ENCODE measurements at regions not wholly inside any gene's neighbourhood (a gene's known extent, or its start where the extent isn't known, plus 50 kb on each side); places are given as distances from the start of the nearest gene placed in this dataset.

- DNase-seq (ENCODE audit: low read depth, low spot score): no peak
These were observed 92.9 kb downstream of the TXNL1 start for GRCh38 chr18:56545464-56545863.

DNA sequence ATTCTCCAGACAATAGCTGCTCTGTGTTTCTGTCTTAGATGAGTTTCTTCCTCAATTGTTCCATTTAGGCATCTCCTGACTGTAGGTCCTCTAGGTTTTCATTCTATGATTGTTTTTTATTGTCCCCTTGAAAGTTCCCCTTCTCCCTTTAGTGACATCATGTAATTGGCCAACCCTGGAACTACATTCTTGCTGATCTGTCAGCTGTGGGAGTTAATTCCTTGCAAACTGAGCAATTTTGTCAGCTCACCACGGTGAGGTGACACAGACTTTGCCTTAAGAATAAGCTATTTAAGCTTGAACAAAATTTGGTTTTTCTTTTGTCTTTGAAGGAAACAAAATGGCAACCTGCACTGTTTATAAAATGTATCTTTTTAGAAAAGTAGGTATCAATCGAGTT, 95.9 kb downstream of the TXNL1 start:
- DNase-seq (ENCODE audit: low read depth, low spot score): no peak

- no peak for DNase-seq (ENCODE audit: low read depth, low spot score)
These were observed 96.6 kb downstream of the TXNL1 start for GRCh38 chr18:56541793-56542192.

- no peak for DNase-seq (ENCODE audit: low read depth, low spot score)
These were observed 97.1 kb downstream of the TXNL1 start for GRCh38 chr18:56541340-56541739.

- DNase-seq (ENCODE audit: low read depth, low spot score): no peak
These were observed 99.6 kb downstream of the TXNL1 start for GRCh38 chr18:56538746-56539145.

- DNase-seq (ENCODE audit: low read depth, low spot score): no peak
These were observed 106.1 kb downstream of the TXNL1 start for GRCh38 chr18:56532176-56532840.

DNA sequence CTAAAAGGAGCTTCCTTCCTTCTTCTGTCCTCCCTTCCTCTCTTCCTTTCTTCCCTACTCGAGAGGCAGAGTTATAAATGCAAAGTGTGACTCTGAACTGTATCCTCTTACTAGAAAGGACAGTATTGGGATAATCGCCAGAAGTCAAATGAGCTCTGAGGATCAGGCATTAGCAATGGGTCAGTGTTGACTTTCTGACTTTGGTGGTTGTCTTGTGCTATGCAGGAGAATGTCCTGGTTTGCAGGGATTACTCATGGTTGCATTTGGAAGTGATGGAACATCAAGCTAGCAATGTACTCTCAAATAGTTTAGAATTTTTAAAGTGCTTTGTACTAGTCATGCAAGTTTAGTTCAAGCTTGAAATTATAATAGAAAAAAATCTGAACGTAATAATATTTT, 115.6 kb downstream of the TXNL1 start:
- no peak for DNase-seq (ENCODE audit: low read depth, low spot score)

DNA sequence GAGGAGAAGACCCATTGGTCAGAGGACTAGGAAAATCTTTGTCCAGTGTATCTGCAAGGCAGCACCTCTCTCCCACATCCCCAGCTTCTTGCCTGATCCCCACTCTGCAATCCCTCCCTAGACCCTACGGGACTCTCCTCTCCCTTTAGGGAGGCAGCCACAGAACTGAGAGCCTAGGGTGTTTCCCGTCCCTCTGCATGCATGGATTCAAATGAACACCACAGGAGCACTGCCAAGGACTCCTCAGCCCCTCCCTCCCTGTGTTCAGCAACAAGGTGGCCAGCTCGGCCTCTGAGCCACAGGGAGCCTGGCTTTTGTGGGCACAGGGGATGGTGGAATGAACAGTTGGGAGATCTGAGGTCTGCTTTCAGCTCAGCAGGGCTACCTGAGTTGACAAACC, 117.1 kb downstream of the TXNL1 start:
- no peak for DNase-seq (ENCODE audit: low read depth, low spot score)

DNA sequence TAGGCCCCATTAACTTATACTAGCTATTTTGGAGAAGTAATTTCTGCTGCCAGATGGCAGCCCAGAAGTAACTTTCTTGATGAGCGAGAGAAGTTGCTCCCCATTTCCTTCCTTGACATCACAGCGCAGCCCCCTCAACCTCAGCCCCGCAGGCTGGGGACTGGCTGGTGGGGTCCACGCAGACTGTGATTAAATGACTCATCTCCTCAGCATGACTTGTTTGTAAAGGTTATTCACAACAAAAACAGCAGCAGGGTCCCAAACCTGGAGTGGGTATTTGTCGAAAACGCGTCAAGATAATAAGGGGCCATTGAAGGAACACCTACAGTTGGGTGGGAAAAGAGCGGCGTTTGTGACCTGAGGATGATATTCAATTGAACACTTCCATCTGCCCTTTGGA, 120.6 kb downstream of the TXNL1 start:
- no peak for DNase-seq (ENCODE audit: low read depth, low spot score)

DNA sequence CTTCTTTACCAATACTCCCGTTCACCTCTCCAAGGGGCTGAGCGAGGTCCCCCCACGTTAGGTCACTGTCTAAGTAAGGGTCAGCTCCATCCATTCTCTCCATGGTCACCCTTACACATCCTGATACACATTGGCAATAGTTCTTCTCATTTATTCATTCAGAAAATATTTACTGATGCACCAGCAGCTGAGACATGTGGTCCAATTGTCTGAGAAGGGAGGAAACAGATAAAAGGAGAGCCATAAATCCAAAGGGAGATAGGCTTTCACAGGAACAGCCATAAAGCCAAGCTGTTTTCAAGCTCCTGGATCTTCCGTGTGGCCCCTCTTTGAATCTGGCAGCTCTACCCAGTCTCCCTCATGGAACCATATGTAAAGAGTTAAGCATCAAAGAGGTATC, 121.2 kb downstream of the TXNL1 start:
- DNase-seq (ENCODE audit: low read depth, low spot score): no peak

DNA sequence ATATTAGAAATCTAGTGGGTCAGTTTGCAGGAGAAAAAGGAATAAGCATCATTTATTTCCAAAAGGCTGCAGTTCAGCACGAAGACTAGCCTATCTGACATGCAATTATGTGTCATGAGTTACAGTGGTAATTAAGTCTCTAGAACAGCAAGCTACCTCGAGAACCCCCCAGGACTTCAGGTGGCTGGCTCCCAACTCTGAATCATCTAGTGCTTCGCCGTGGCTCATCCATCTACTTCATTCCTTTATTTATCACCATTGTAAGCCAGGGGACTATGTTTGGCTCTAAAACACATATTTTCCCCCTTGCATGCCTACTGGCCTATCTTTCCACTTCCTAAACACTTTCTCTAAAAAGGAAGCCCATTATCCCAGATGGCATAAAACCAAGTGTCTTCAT, 121.6 kb downstream of the TXNL1 start:
- DNase-seq (ENCODE audit: low read depth, low spot score): no peak

GRCh38 chr18:56515522-56515921, 122.9 kb downstream of the TXNL1 start:
- no peak for DNase-seq (ENCODE audit: low read depth, low spot score)

- no peak for DNase-seq (ENCODE audit: low read depth, low spot score)
These were observed 126.4 kb downstream of the TXNL1 start for GRCh38 chr18:56511996-56512395.

DNA sequence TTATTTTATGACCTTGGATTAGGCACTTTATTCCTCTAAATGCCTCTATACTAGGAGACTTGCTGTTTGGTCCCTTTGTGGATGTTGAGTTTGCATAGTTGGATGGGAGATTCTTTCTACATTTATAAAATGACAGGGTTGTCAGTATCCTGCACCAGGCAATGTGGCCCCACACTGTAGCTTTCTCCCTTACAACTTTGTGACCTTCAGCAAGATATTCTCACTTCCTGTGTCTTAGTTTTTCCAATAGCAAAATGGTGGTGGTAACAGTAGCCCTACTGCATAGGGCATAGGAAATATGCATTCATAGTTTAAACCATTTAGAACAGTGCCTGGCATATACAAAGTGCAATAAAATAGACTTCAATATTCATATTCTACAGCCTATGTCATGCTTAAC, 128.3 kb downstream of the TXNL1 start:
- DNase-seq (ENCODE audit: low read depth, low spot score): no peak

DNA sequence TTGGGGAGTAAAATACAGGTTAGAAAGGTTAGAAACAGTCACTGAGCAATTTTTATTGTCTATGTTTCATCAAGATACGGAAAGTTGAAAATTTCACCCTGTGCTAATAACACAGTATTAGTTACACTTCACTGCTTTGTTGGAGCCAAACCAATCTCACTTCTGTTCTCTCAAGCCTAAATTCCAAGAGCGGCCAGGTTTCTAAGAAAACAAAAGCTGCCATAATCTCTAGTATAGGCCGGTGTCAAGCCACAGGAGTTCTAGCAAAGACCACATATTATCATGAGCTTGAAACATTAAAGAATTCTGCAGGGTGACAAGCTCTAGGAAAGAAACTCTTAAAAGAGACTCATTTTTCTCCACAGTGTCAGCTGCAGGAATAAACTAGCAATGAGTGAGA, 128.7 kb downstream of the TXNL1 start:
- no peak for DNase-seq (ENCODE audit: low read depth, low spot score)

GRCh38 chr18:56508370-56509036, 129.9 kb downstream of the TXNL1 start:
- no peak for DNase-seq (ENCODE audit: low read depth, low spot score)

DNA sequence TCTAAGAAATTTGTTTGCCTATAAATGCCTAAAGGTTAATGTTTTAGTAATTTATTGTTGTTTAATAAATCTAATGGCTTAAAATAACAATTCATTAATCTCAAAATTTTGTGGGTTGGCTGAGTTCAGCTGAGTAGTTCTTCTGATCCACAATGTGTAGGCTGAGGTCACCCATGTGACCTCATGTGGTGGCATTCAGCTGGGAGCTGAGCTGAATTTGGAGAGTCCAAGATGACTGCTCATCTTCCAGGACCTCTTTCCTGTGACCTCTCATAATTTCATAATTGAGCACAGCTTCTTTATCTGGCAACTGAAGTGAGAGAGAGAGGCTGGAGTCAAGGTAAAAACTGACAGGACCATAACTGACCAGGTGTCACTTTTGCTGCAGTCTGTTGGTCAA, 132.4 kb downstream of the TXNL1 start:
- DNase-seq (ENCODE audit: low read depth, low spot score): no peak

DNA sequence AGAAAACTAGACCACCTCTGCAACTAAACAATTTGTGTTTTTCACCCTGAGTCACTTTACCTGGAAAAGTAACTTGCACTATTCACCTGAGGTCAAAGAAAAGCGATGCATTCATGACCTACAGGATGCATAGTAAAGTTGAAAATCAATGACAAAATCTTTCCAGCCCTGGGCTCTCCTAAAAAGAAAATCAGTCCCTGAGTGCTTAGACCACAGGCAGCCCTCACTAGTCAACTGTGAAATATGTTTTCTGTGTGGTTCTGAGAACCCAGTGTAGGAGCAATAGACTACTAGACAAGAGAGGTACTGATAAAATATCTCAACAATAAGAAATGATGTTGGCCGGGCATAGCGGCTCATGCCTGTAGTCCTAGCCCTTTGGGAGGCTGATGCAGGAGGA, 133.1 kb downstream of the TXNL1 start:
- no peak for DNase-seq (ENCODE audit: low read depth, low spot score)

DNA sequence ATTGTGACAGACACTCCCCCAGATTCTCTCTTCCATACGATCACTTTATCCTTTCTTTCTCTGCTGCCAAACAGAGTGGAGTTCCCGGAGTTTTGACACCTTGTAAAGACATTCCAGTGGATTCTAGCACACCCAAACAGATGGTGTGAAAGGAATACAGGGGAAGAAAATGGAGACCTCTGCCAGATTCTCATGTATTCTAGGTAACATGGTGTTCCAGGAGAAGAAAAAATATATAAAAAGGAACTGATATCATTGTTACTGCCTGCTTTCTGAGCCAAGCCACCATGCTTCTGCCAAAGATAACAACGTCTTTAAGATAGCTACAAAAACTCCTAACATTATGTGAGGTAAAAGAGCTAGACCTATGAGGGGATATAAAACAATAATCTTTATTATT, 136.5 kb downstream of the TXNL1 start:
- DNase-seq (ENCODE audit: low read depth, low spot score): no peak

- DNase-seq (ENCODE audit: low read depth, low spot score): no peak
These were observed 142.5 kb downstream of the TXNL1 start for GRCh38 chr18:56495884-56496283.

DNA sequence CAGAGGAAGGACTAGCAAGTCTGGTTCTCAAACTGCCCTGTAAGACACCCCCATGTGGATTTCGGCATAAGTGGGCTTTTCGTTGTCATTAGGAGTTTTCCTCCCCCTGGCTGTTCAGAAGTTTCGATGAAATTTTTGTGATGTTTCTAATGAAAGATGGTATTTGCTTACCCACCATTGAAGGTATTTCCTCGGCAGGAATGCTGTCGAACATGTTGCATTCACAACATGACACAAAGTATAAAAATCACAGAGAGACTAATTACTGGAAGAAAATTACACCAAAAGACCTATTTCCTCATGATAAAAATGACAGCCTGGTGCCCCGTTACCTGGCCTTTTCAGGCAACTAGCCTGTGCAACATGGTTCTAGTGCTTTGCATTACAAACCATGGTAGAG, 144.9 kb downstream of the TXNL1 start:
- no peak for DNase-seq (ENCODE audit: low read depth, low spot score)

DNA sequence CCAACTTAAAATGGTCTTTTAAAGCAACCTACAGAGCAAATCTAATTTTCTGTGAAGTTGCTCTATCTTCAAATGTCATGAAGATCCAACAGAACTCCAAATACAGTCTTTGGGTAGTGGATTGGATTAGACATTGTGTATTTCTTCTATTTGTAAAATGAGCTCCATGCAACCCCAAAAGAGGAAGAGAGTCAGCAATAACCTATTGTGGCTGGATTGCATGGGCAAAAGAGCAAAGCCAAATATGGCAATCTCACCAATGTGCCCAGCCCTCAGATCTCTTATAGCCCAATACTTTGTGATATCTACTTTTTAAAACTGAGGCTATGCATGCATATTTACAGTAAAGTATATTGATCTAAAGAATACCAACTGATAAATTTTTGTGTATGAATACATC, 146.3 kb downstream of the TXNL1 start:
- DNase-seq (ENCODE audit: low read depth, low spot score): no peak

GRCh38 chr18:56490942-56491341, 147.4 kb downstream of the TXNL1 start:
- no peak for DNase-seq (ENCODE audit: low read depth, low spot score)

GRCh38 chr18:56489893-56490292, 148.5 kb downstream of the TXNL1 start:
- DNase-seq (ENCODE audit: low read depth, low spot score): no peak

Measured in ELF-1 (cell line).